ENCODE measurements at regions not wholly inside any gene's neighbourhood (a gene's known extent, or its start where the extent isn't known, plus 50 kb on each side); places are given as distances from the start of the nearest gene placed in this dataset.

GRCh38 chr2:121130301-121130850 is 154.6 kb downstream of the TFCP2L1 start:
- H3K4me1 Mint-ChIP-seq (ENCODE audit: low read depth) = no peaks in the 10 kb centered on the region
- no peaks in the 10 kb centered on the region for H3K27me3 Mint-ChIP-seq (ENCODE audit: low read depth)
- no peaks in the 10 kb centered on the region for H3K36me3 Mint-ChIP-seq (ENCODE audit: low read depth)
- no peak overlapping the region for H3K4me3 Mint-ChIP-seq
- DNase-seq (no peak), ATAC-seq (no peak)
- ChIA-PET POLR2A (no interaction called here), CTCF (no interaction called here)
- H3K9me3 Mint-ChIP-seq (ENCODE audit: insufficient read depth) = no peaks in the 10 kb centered on the region
- no peak overlapping the region for H3K27ac Mint-ChIP-seq

- no peaks in the 10 kb centered on the region for H3K27me3 Mint-ChIP-seq (ENCODE audit: low read depth)
- ChIA-PET POLR2A (no interaction called here), CTCF (no interaction called here)
- H3K4me1 Mint-ChIP-seq (ENCODE audit: low read depth) = no peaks in the 10 kb centered on the region
- DNase-seq = no peak
- no peak for ATAC-seq
- no peak overlapping the region for H3K4me3 Mint-ChIP-seq
- H3K36me3 Mint-ChIP-seq (ENCODE audit: low read depth) = no peaks in the 10 kb centered on the region
- no peak overlapping the region for H3K27ac Mint-ChIP-seq
- no peaks in the 10 kb centered on the region for H3K9me3 Mint-ChIP-seq (ENCODE audit: insufficient read depth)
These were observed 153.6 kb downstream of the TFCP2L1 start for GRCh38 chr2:121131375-121131774.

- Mint-ChIP-seq H3K4me3 (no peak overlapping the region), H3K36me3 (ENCODE audit: low read depth) (no peaks in the 10 kb centered on the region), H3K27me3 (ENCODE audit: low read depth) (no peaks in the 10 kb centered on the region), H3K4me1 (ENCODE audit: low read depth) (no peaks in the 10 kb centered on the region), H3K27ac (no peak overlapping the region), H3K9me3 (ENCODE audit: insufficient read depth) (no peaks in the 10 kb centered on the region)
- DNase-seq (no peak), ATAC-seq (no peak)
- ChIA-PET POLR2A (no interaction called here), CTCF (no interaction called here)
These were observed 152.8 kb downstream of the TFCP2L1 start for GRCh38 chr2:121132054-121132761.

GRCh38 chr2:121132762-121133107 is 152.3 kb downstream of the TFCP2L1 start:
- Mint-ChIP-seq H3K4me1 (ENCODE audit: low read depth) (no peaks in the 10 kb centered on the region), H3K27me3 (ENCODE audit: low read depth) (no peaks in the 10 kb centered on the region), H3K27ac (no peak overlapping the region), H3K4me3 (no peak overlapping the region), H3K36me3 (ENCODE audit: low read depth) (no peaks in the 10 kb centered on the region), H3K9me3 (ENCODE audit: insufficient read depth) (no peaks in the 10 kb centered on the region)
- CTCF ChIA-PET = no interaction called here
- DNase-seq (no peak), ATAC-seq (no peak)
- POLR2A ChIA-PET = no interaction called here

GRCh38 chr2:121133551-121134319 is 151.3 kb downstream of the TFCP2L1 start:
- CTCF ChIA-PET = no interaction called here
- Mint-ChIP-seq H3K4me1 (ENCODE audit: low read depth) (no peaks in the 10 kb centered on the region), H3K9me3 (ENCODE audit: insufficient read depth) (no peaks in the 10 kb centered on the region), H3K4me3 (no peak overlapping the region), H3K27me3 (ENCODE audit: low read depth) (no peaks in the 10 kb centered on the region), H3K36me3 (ENCODE audit: low read depth) (no peaks in the 10 kb centered on the region), H3K27ac (no peak overlapping the region)
- no peak for ATAC-seq
- POLR2A ChIA-PET = no interaction called here
- DNase-seq = no peak

GRCh38 chr2:121134728-121135127 is 150.3 kb downstream of the TFCP2L1 start:
- CTCF ChIA-PET = no interaction called here
- ATAC-seq = no peak
- Mint-ChIP-seq H3K27ac (no peak overlapping the region), H3K9me3 (ENCODE audit: insufficient read depth) (no peaks in the 10 kb centered on the region), H3K4me3 (no peak overlapping the region), H3K4me1 (ENCODE audit: low read depth) (no peaks in the 10 kb centered on the region), H3K27me3 (ENCODE audit: low read depth) (no peaks in the 10 kb centered on the region), H3K36me3 (ENCODE audit: low read depth) (no peaks in the 10 kb centered on the region)
- POLR2A ChIA-PET = no interaction called here
- DNase-seq = no peak

GRCh38 chr2:121135168-121135853 is 149.7 kb downstream of the TFCP2L1 start:
- Mint-ChIP-seq H3K4me3 (no peak overlapping the region), H3K9me3 (ENCODE audit: insufficient read depth) (no peaks in the 10 kb centered on the region), H3K4me1 (ENCODE audit: low read depth) (no peaks in the 10 kb centered on the region), H3K27me3 (ENCODE audit: low read depth) (no peaks in the 10 kb centered on the region), H3K27ac (no peak overlapping the region), H3K36me3 (ENCODE audit: low read depth) (no peaks in the 10 kb centered on the region)
- ChIA-PET CTCF (no interaction called here), POLR2A (no interaction called here)
- ATAC-seq (no peak), DNase-seq (no peak)

- DNase-seq (no peak), ATAC-seq (no peak)
- ChIA-PET POLR2A (no interaction called here), CTCF (no interaction called here)
- Mint-ChIP-seq H3K36me3 (ENCODE audit: low read depth) (no peaks in the 10 kb centered on the region), H3K27ac (no peak overlapping the region), H3K4me1 (ENCODE audit: low read depth) (no peaks in the 10 kb centered on the region), H3K4me3 (no peak overlapping the region), H3K9me3 (ENCODE audit: insufficient read depth) (no peaks in the 10 kb centered on the region), H3K27me3 (ENCODE audit: low read depth) (no peaks in the 10 kb centered on the region)
These were observed 148.7 kb downstream of the TFCP2L1 start for GRCh38 chr2:121136323-121136722.

- no peak for ATAC-seq
- ChIA-PET POLR2A (no interaction called here), CTCF (no interaction called here)
- no peak for DNase-seq
- Mint-ChIP-seq H3K27ac (no peak overlapping the region), H3K4me1 (ENCODE audit: low read depth) (no peaks in the 10 kb centered on the region), H3K27me3 (ENCODE audit: low read depth) (no peaks in the 10 kb centered on the region), H3K4me3 (no peak overlapping the region), H3K36me3 (ENCODE audit: low read depth) (no peaks in the 10 kb centered on the region), H3K9me3 (ENCODE audit: insufficient read depth) (no peaks in the 10 kb centered on the region)
These were observed 147.4 kb downstream of the TFCP2L1 start for GRCh38 chr2:121137571-121137970.

- CTCF ChIA-PET = no interaction called here
- H3K36me3 Mint-ChIP-seq (ENCODE audit: low read depth) = no peaks in the 10 kb centered on the region
- no peak for ATAC-seq
These were observed 144.3 kb downstream of the TFCP2L1 start for GRCh38 chr2:121140734-121141133.

GRCh38 chr2:121142452-121142851 is 142.6 kb downstream of the TFCP2L1 start:
- H3K4me1 Mint-ChIP-seq (ENCODE audit: low read depth) = no peaks in the 10 kb centered on the region
- DNase-seq = no peak
- ATAC-seq = no peak
- no peaks in the 10 kb centered on the region for H3K36me3 Mint-ChIP-seq (ENCODE audit: low read depth)
- H3K27ac Mint-ChIP-seq = no peak overlapping the region
- H3K9me3 Mint-ChIP-seq (ENCODE audit: insufficient read depth) = no peaks in the 10 kb centered on the region
- POLR2A ChIA-PET = no interaction called here
- H3K27me3 Mint-ChIP-seq (ENCODE audit: low read depth) = no peaks in the 10 kb centered on the region
- CTCF ChIA-PET = no interaction called here
- no peak overlapping the region for H3K4me3 Mint-ChIP-seq

More at GRCh38 chr2:121140734-121141133, 144.3 kb downstream of the TFCP2L1 start:
- H3K27ac Mint-ChIP-seq = no peak overlapping the region
- H3K9me3 Mint-ChIP-seq (ENCODE audit: insufficient read depth) = no peaks in the 10 kb centered on the region
- DNase-seq = no peak
- H3K4me1 Mint-ChIP-seq (ENCODE audit: low read depth) = no peaks in the 10 kb centered on the region
- POLR2A ChIA-PET = no interaction called here
- no peak overlapping the region for H3K4me3 Mint-ChIP-seq
- no peaks in the 10 kb centered on the region for H3K27me3 Mint-ChIP-seq (ENCODE audit: low read depth)

- CTCF ChIA-PET = no interaction called here
- H3K27me3 Mint-ChIP-seq (ENCODE audit: low read depth) = peaks cover 2% of the 10 kb centered on the region
- POLR2A ChIA-PET = no interaction called here
- H3K4me3 Mint-ChIP-seq = no peak overlapping the region
- H3K9me3 Mint-ChIP-seq (ENCODE audit: insufficient read depth) = no peaks in the 10 kb centered on the region
- no peak overlapping the region for H3K27ac Mint-ChIP-seq
- DNase-seq (no peak), ATAC-seq (no peak)
- H3K36me3 Mint-ChIP-seq (ENCODE audit: low read depth) = no peaks in the 10 kb centered on the region
- H3K4me1 Mint-ChIP-seq (ENCODE audit: low read depth) = no peaks in the 10 kb centered on the region
These were observed 140.9 kb downstream of the TFCP2L1 start for GRCh38 chr2:121144111-121144510.
